Activated CD8-positive, alpha-beta T cell treated with anti-CD3 and anti-CD28 coated beads for 36 hours (primary cell): ENCODE measurements at regions not wholly inside any gene's neighbourhood (a gene's known extent, or its start where the extent isn't known, plus 50 kb on each side); places are given as distances from the start of the nearest gene placed in this dataset.

Experiments
- ATAC-seq: fragments of 200-7000 bp; cut with Tn5 transposase; one replicate; pipeline ENCODE4 v1.10.0; 2021; ENCODE audit warnings: mild to moderate bottlenecking, moderate library complexity
- CTCF ChIA-PET: fragments of 350-600 bp; sonication (Branson Sonifier 250); formaldehyde crosslinking; loops from one replicate; lab custom pipeline; 2021; ENCODE audit warnings: antibody characterized with exemption; lab: Charles Lee
- POLR2A ChIA-PET: fragments of 350-600 bp; sonication (Branson Sonifier 250); formaldehyde crosslinking; loops from one replicate; lab custom pipeline; 2021; ENCODE audit warnings: antibody characterized with exemption; lab: Charles Lee
- DNase-seq: peaks from one replicate; pipeline ENCODE4 v3.0.0-alpha.2; 2020
- H3K27ac Mint-ChIP-seq: one replicate; pipeline ENCODE4 v1.8.0; 2021; ENCODE audit warnings: mild to moderate bottlenecking, mixed read lengths
- H3K27me3 Mint-ChIP-seq: one replicate; pipeline ENCODE4 v1.8.0; 2021; ENCODE audit warnings: mixed read lengths
- H3K36me3 Mint-ChIP-seq: one replicate; pipeline ENCODE4 v1.8.0; 2021; ENCODE audit warnings: low read depth, mixed read lengths
- H3K4me1 Mint-ChIP-seq: one replicate; pipeline ENCODE4 v1.8.0; 2021; ENCODE audit warnings: low read depth, mixed read lengths
- H3K4me3 Mint-ChIP-seq: one replicate; pipeline ENCODE4 v1.8.0; 2021; ENCODE audit warnings: mild to moderate bottlenecking, moderate library complexity, mixed read lengths
- H3K9me3 Mint-ChIP-seq: one replicate; pipeline ENCODE4 v1.8.0; 2021; ENCODE audit warnings: mixed read lengths
- intact Hi-C: fragments of 100-400 bp; cut with micrococcal nuclease; formaldehyde crosslinking; loops from one replicate; pipeline ENCODE4 v1.10.0; 2022
- TF ChIP-seq, protein P1 (sequence below): fragments of 200-600 bp; IDR thresholded peaks from one replicate; pipeline ENCODE4 v1.8.0; 2022; ENCODE audit warnings: antibody characterized with exemption, mild to moderate bottlenecking

DNA sequence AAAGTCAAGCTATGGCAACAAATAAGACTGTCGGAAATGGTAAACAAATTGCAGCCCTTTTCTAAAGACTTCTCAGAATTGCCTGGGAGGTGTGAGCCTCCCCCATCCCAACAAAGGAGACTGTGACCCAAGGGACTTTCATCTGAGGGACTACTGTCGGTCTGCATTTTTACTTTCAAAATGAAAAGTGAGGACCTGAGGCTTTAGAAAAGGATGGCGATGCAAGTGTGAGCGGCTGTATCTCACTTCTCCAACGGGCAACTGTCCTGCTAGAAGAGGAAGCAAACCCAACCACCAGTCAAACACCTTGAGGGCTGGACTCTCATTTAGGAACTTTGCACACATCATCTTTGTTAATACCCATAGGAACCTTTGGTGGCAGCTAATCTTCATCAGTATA, 62.6 kb upstream of the CLNK start:
- intact Hi-C loops: no loop called here
- Mint-ChIP-seq H3K36me3 (no peaks in the 10 kb centered on the region), H3K9me3 (no peaks in the 10 kb centered on the region), H3K27me3 (peaks cover 2% of the 10 kb centered on the region), H3K4me3 (no peak overlapping the region), H3K4me1 (no peaks in the 10 kb centered on the region), H3K27ac (no peak overlapping the region)
- POLR2A ChIA-PET: no interaction called here
- TF ChIP-seq, protein P1, sequence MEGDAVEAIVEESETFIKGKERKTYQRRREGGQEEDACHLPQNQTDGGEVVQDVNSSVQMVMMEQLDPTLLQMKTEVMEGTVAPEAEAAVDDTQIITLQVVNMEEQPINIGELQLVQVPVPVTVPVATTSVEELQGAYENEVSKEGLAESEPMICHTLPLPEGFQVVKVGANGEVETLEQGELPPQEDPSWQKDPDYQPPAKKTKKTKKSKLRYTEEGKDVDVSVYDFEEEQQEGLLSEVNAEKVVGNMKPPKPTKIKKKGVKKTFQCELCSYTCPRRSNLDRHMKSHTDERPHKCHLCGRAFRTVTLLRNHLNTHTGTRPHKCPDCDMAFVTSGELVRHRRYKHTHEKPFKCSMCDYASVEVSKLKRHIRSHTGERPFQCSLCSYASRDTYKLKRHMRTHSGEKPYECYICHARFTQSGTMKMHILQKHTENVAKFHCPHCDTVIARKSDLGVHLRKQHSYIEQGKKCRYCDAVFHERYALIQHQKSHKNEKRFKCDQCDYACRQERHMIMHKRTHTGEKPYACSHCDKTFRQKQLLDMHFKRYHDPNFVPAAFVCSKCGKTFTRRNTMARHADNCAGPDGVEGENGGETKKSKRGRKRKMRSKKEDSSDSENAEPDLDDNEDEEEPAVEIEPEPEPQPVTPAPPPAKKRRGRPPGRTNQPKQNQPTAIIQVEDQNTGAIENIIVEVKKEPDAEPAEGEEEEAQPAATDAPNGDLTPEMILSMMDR: no peak
- CTCF ChIA-PET: interaction anchor here (0.8 kb wide), 1 partner anchor 87 kb away, joined by 3 read pairs; no protein-coding TSS in a partner anchor
- no peak for DNase-seq
- no peak for ATAC-seq

- TF ChIP-seq, protein P1: no peak
- no peak for ATAC-seq
Measured at GRCh38 chr4:10746371-10747171, 62.0 kb upstream of the CLNK start.

GRCh38 chr4:10743357-10743756, 58.8 kb upstream of the CLNK start:
- ATAC-seq (no peak), DNase-seq (no peak)
- intact Hi-C loops: no loop called here
- Mint-ChIP-seq H3K27me3 (no peaks in the 10 kb centered on the region), H3K27ac (no peak overlapping the region), H3K9me3 (no peaks in the 10 kb centered on the region), H3K36me3 (no peaks in the 10 kb centered on the region), H3K4me1 (peaks cover 1% of the 10 kb centered on the region), H3K4me3 (no peak overlapping the region)
- TF ChIP-seq, protein P1: no peak
- ChIA-PET CTCF (no interaction called here), POLR2A (no interaction called here)

More at GRCh38 chr4:10746371-10747171, 62.0 kb upstream of the CLNK start:
- CTCF ChIA-PET: interaction anchor here (0.8 kb wide), 1 partner anchor 86 kb away, joined by 3 read pairs; no protein-coding TSS in a partner anchor
- H3K9me3 Mint-ChIP-seq: no peaks in the 10 kb centered on the region
- H3K4me1 Mint-ChIP-seq: no peaks in the 10 kb centered on the region
- POLR2A ChIA-PET: interaction anchor here (0.5 kb wide), 1 partner anchor 426 kb away, joined by 3 read pairs; no protein-coding TSS in a partner anchor
- intact Hi-C loops: no loop called here
- DNase-seq: no peak
- peaks cover 2% of the 10 kb centered on the region for H3K27me3 Mint-ChIP-seq
- no peak overlapping the region for H3K27ac Mint-ChIP-seq
- no peaks in the 10 kb centered on the region for H3K36me3 Mint-ChIP-seq
- H3K4me3 Mint-ChIP-seq: no peak overlapping the region

GRCh38 chr4:10741961-10742699, 57.6 kb upstream of the CLNK start:
- POLR2A ChIA-PET: no interaction called here
- H3K36me3 Mint-ChIP-seq: no peaks in the 10 kb centered on the region
- H3K27me3 Mint-ChIP-seq: no peaks in the 10 kb centered on the region
- ATAC-seq: peak; percentile 30
- H3K4me1 Mint-ChIP-seq: peaks cover 5% of the 10 kb centered on the region
- no peak overlapping the region for H3K27ac Mint-ChIP-seq
- CTCF ChIA-PET: no interaction called here
- intact Hi-C loops: no loop called here
- TF ChIP-seq, protein P1: no peak
- H3K9me3 Mint-ChIP-seq: no peaks in the 10 kb centered on the region
- no peak overlapping the region for H3K4me3 Mint-ChIP-seq
- DNase-seq: no peak
